GM18873 (cell line): ENCODE measurements at regions not wholly inside any gene's neighbourhood (a gene's known extent, or its start where the extent isn't known, plus 50 kb on each side); places are given as distances from the start of the nearest gene placed in this dataset.

Source experiments
- ATAC-seq: cut with Tn5 transposase; IDR thresholded peaks from one replicate; pipeline ENCODE4 v1.9.1; 2021; ENCODE audit warnings: mild to moderate bottlenecking, moderate library complexity, moderate number of reproducible peaks; ENCODE audit not compliant: unreplicated experiment, low FRiP score

DNA sequence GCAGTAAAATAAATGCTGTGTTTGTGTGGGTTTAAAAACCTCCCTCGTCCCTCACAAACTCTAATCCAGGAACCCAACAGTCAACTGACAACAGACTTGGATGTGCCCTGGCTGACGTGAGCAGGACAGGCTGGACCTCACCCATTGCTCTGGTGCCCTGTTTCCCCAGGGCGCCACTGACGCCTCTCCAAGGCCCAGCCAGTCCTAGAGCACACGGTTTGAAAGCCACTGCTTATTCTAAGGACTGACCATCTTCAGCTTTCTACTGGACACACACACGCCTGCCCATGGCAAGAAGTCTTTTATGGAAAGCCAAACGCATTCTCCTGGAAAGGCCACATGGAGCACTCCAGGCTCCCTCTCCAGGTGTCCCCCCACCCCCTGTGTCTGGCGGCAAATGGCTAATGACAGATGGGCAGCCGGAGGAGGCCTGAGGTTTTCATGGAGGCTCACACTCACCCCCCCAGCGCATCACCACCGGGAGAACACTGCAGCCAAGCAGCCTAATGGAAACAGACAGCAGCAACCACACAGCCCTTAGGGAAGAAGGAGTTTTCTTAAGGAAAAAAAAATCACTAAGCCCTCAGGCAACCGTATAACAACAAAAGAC is 319.2 kb downstream of the SOX9 start:
- no peak for ATAC-seq

DNA sequence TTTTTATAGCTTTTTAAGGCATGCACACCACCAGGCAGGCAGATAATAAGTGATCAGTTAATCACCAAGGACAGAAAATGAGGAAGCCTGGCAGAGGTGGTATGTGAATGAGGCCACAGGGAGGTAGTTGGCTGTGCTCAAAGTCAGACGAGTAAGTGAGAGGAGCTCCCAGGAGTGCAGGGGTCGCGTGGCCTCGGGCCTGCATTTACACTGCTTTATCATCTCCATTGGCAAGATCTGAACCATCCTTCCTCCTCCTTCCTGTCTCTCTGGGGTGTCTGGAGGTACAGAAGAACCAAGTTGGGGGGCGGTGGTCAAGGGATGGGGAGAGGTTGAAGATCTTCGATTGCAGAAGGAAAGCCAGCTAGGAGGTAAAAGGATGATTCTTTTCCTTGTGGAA is 320.1 kb downstream of the SOX9 start:
- no peak for ATAC-seq

DNA sequence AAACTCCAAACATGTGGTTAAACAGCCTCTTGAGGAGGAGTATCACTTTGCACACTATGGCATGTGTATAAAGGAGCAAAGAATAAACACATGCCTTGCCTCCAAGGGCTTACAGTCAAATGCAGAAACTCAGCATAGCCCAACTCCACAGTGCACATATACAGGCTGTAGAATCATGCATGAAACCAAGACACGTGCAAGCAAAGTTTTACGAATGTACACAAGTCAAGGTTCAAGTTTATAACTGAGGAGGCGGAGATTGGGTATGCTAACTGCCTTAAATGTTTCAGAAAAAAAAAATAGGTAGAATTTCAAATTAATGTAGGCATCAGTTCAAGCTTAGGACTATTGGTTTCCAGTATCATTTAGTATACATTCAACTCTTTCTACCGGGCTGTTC is 321.1 kb downstream of the SOX9 start:
- no peak for ATAC-seq

DNA sequence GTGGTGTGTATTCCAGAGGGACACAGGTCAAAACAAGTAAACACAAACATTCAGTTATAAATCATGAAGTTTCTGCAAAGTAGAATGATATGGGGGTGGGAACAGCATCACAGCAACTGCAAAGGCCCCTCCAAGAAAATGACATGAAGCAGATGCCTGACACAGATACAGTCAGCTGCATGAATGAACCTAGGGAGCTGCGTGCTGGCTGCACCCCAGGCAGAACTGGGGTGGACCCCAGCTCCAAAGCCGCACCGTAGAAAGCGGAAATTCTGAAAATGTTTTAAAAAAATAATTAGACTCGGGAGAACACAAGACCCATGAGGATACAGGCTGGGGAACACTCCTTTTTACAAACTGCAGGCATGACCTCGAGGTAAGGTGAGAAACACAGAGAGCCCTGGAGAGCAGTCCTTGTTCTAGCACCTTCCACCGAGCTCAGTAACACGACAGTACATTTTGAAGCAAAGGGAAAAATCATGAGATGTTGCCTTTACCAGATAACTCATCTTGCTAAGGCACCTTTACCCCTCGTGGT is 323.8 kb downstream of the SOX9 start:
- no peak for ATAC-seq

DNA sequence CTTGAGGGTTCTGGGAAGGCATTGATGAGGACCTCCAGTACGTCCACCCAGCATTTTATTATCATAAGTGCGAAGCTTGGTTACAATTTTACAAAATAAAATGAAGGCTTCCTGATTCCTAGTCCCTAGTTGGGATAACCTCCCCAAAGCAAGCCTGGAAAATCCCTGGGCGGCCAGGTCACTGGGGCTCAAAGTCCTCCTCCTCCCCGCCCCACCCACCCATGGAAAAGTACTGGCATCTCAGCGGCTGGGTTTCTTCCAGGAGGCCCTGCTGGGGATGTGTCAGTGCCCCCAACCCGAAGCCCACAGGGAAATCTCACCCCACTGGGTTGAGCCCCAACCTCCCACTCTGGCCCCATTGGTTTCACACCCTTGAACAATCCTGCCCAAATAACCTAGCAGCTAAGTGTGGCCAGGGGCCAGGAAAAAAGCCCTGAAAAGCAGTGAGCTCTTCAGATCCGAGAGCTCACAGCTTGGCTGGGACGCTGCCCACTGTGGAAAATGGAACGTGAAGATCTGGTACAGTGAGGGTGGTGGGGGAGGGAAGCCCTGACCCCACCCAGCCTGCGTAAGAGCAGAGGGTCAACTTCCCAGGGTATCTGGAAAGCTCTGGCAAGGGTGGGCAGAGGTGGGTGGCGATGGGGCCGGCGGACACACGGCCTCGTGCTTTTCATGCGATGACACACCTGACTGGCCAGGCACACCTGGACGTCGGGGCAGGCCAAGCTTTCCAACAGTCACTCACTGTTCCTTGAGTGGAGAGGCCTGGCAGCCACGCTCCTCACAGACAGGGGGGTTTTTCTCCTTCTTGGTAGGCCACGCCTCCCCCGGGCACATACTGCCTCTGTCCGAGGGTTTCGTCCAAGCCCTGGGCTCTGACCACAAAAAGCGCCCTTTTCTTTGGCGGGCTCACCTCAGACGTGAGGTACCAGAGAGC is 324.5 kb downstream of the SOX9 start:
- ATAC-seq = no peak

- no peak for ATAC-seq
Measured at GRCh38 chr17:72446118-72446517, 325.3 kb downstream of the SOX9 start.

DNA sequence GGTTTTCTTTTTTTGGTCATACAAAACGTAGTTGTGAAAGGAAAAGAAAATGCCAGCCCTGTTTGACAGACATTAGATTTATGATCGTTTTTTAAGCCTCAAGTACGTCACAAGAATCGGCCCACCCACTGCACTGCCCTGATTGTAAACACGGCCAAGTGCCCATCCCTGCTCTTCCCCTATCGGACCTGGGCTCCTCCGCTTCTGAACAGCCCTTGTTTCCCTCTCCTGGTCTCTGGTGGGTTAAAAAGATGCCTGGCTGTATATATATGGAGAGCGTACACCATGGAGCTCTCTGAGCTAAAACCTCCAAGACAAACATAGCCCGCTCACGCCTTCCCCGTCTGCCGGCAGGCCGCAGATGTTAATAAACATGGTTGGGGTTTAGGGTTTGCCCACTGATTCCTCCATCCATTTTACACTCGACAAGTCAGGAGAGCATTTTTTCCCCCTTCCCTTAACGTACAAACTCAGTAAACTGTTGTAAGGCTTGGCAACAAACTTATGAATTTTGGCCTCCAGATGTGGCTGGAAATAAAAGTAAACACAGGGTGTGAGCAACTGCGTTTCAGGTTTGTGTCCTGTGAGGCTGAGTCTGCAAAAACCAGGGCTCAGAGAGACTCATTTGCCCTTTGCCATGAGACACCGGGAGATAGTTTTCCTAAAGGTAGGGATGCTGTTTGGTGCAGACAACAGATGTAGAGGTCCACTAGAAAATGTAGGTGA is 325.9 kb downstream of the SOX9 start:
- no peak for ATAC-seq

- no peak for ATAC-seq
Measured at GRCh38 chr17:72447251-72447640, 326.4 kb downstream of the SOX9 start.

GRCh38 chr17:72448019-72448418 is 327.2 kb downstream of the SOX9 start:
- ATAC-seq = no peak

DNA sequence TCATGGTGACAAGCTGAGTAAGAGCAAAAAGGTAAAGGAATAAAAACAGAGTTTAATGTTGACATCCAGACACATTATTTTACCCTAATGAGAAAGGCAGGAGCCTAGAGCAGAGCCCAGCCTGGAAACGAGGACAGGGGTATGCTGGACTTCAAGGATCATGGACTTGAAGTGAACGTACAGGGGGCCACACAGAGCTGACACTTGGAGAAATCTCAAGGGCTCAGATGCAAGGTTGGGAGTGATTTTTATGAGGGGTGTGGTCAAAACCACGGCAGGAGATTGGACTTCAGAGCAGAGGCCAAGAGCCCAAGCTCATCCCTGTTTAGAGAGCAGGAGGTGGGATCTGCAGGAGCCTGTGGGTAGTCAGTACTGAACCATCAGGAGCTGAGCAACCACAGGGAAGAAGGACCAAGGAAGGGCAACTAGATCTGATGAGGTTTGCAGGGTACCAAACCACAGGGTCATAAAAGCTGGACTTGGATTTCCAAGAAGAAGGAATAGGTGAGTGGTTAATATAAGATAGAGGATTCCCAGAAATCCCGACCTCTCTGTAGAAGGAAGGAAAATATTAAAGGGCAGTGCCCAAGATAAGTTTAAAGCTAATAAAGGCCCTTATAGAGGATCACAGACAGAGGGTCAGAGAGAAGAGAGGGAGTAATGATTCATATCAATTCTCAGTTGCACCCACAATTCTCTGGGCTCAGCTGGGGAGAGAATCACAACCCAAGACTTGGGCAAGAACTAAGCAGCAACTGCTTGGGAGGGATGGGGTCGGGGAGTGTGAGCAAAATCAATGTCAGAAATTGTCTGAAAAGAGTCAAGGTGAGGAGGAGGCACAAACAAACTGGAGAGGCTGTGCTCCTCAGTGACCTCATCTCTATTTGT is 331.7 kb downstream of the SOX9 start:
- ATAC-seq = no peak

DNA sequence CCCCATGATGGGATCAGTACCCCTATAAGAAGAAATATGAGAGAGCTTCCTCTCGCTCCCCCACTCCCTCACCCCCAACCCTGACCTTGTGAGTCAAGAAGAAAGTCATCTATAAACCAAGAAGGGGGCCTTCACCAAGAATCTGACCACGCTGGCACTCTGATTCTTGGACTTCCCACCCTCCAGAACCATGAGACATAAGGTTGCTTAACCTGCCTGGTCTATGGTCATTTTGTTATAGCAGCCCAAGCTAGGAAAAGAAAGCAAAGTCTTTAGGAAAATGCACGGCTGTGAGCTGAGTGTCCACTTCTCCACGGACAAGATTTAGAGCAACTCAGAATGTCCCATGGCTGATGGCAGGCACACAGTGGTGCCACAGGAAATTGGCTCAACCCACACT is 333.5 kb downstream of the SOX9 start:
- no peak for ATAC-seq

GRCh38 chr17:72455562-72455961 is 334.7 kb downstream of the SOX9 start:
- ATAC-seq = no peak

DNA sequence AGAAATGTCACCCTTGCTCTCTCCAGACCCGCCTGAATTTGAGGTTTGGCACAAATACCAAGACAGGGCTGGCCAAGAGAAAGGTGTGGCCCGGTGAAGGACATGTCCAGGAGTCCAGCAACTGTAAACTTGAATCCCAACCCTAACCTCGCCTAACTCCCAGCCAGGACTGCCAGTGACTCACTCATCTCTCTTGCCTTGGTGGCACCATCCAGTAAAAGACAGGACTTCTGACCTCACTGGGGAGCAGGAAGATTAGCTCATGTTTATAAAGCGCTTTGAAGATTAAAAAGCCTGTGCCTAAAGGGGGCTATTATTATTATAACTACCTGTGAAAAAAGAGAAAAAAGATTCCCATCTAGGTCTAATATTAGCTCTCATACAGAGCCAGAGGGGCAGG is 335.3 kb downstream of the SOX9 start:
- no peak for ATAC-seq

- ATAC-seq = no peak
Measured at GRCh38 chr17:72457712-72458111, 336.9 kb downstream of the SOX9 start.

DNA sequence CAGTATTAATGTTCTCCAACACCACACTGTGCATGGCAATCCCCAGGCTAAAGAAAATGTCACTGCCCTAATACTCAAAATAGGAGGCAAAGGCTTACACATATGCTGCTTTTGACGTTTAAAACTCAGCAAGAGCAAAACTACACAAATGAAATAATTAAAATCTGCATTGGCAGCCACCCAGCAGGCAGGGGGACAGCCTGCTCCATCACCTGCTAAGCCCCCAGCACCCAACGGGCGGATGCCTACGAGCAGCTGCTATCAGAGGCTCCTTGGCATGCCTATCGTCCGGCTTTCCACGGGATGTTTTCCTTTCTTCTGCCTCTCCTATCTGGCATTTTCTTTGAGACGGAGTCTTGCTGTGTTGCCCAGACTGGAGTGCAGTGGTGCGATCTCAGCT is 337.5 kb downstream of the SOX9 start:
- no peak for ATAC-seq

- no peak for ATAC-seq
Measured at GRCh38 chr17:72460711-72461110, 339.9 kb downstream of the SOX9 start.

- ATAC-seq = no peak
Measured at GRCh38 chr17:72461757-72462156, 340.9 kb downstream of the SOX9 start.

- ATAC-seq = no peak
Measured at GRCh38 chr17:72462407-72462806, 341.6 kb downstream of the SOX9 start.

- ATAC-seq = no peak
Measured at GRCh38 chr17:72462814-72463213, 342.0 kb downstream of the SOX9 start.
